Superior temporal gyrus (tissue), 1 donor: ENCODE measurements at regions not wholly inside any gene's neighbourhood (a gene's known extent, or its start where the extent isn't known, plus 50 kb on each side); places are given as distances from the start of the nearest gene placed in this dataset.

Source experiments
- DNase-seq: peaks from one replicate; pipeline ENCODE4 v3.0.0-alpha.2; 2016; ENCODE audit errors: extremely low spot score

DNA sequence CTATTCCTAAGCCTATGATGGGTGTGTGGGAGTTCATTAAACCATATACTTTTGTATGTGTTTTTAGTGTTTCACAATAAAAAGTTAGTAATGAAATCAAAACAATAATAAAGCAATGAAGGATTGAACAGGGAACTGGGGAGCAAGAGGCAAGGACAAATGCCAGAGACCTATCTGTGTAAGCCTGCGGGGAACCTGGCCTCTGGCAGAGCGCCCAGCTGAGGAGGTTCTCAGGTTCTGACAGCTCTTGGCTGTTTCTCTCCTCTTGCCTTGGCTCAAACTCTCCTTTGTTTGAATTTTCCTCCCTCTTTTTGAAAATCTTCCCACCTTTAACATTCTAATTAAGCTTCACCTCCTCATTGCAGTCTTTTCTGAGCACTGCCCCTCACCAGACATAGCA is 200.0 kb upstream of the NCKAP5 start:
- no peak for DNase-seq

DNA sequence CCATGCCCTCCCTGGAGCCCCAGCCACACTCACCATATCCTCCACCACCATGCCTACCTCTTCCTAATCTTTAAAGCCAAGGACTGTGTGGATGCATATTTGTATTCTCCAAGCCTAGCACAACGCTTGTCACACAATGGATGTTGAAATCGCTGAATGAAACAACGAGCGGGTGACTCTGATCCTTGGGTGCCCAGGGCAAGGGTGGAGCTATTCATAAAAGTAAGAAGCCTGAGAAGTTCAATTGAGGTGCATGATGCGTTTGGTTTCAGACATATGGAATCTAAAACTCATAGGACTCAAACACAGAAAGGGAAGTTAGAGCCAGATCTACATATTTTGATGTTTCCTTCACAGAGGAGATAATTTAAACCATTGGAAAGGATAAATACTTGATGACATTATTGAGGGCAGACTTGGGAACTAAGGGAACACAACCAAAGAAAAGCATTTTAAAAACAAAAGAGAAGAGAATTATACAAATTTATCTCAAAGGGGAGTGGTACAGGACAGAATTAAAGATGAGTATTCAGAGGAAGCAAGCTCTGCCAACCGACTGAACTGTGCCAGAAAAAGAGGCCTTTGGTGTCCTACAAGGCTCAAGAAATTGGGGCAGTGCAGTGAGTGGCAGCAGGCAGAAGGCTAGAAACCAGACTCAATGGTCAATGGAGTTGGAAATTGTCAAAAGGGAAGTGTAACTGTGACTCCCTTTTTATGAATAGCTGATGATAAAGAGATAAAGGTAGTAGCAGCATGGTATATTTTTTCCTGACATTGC is 200.6 kb upstream of the NCKAP5 start:
- no peak for DNase-seq

DNA sequence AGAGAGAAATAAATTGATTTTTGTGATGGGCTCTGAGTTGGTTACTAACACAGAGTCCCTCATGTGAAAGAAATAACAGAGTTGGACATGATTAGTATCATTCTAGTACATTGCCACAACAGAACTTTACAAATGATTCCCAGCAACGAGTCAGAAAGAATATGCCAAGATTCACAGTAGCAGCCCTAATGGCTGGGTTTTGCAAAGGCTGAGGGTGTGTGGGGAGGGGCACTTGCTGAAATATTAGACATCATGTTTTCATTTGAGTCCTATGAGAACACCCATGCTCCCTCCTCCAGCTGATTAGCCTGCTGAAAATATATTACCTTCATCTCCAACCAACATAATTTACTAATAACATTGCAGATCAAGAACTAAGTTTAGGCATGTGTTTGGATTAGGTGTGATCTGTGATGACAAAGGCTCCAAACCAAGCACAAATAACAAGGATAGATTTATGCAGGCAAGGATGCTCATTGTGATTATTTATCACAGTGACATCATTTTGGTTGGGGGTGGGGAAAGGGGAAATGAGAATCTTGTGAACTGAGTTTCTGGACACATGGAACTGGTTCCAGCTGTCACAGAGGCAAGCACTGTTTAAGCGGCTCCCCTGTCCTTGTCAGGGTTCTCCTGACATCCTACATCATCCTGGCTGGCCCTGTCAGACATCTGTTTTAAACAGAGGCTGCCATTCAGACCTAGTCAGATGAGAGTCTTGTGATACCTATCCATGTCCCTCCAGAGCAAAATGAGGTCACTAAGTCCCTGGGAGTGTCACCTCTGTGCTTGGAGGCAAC is 205.8 kb upstream of the NCKAP5 start:
- DNase-seq, result peak; percentile 66

DNA sequence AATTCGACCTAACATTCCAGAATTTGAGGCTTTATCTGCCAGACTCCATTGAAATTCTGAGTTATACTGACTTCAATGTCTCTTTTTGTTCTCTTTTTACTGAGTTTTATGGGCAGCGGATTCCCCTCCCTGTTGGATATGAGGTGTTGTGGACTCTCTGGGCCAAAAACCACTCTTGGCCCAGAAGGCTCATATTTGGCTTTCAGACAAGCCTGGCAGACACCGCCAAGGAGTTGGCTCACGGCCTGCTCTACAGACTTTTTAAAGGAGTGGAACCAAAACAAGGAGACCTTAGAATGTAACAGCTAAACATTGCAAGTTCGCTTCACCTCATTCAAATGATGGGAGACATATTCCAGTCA is 206.4 kb upstream of the NCKAP5 start:
- DNase-seq, result no peak

DNA sequence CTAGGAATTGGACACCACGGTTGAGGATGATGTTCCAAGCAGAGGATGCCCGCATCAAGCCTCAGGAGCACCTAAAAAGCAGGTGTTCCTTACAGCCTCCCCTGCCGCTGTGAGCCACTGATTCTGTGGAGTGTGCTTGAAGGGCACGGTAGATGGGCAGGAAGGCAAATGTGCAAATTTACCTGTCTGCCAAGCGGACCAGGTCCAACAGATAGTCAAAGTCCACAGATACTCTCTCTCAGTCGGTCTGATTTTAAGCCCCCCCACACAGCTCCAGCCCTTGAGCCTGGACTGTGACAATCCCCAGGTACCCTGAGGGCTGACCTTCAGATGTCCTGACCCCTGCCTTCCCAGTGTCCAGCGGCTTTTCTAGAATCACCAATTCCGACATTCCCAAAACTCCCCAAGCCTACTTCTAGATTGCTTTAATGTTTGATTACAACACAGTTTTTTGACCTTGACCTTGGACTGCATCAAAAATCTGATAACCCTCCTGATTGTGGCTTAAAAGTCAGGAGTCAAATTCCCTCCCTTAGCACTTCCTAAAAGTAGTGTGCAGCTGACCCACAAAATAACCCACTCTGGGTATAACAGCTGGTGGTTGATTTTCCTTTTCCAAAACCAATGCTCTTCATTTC is 208.8 kb upstream of the NCKAP5 start:
- DNase-seq, result no peak

DNA sequence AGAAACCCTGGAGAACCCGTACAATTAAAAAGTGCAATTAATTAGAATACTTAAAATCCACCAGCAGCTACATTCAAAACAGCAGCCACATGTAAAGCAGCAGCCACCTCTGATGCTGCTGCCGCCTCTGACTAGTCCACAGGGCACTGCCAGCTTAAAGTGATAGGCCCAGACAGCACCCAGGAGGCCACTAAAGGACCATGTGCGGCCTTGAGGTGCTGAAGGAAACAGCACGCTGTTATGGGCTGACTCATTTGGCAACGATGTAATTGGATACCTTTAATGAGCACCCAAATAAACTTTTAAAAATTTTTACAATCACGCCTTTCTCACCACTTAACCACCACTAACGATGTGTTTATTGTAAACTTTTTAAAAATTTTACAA is 209.3 kb upstream of the NCKAP5 start:
- no peak for DNase-seq

DNA sequence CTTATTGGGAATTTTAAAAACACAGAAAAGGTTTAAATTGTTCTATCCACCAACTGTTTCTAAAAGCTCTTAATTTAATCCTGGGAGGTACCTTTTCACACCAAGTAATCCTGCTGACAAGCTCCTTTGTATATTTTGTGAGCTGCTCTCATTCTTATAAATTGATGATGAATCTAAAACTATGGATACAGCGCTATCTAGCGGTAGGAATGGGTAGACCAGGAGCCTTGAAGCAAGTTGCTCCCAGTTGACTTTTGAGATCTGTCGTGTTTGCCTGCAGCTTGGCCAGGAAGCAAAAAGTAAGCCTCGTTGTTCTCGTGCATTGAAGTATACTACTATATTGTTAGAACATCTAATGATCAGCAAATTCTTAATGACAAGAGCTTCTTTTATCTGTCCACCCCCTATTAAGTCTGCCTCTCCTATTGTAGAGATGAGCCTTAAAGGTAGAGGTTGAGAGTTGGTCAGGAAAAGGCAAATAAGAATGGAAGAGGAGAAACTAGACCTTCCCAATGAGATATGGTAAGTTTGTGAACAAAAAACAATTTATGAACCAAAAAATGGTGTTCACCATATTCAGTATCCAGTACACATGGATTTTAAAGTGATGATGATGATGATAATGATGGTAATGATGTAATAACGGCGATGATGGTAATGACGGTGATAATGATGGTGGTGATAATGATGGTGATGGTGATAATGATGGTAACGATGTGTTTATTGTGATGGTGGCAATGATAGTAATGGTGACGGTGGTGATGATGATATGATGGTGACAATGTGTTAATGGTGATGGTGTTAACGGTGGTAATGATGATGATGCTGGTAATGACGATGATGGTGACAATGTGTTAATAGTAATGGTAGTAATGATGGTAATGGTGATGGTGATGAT is 212.1 kb upstream of the NCKAP5 start:
- peak; percentile 96 for DNase-seq

DNA sequence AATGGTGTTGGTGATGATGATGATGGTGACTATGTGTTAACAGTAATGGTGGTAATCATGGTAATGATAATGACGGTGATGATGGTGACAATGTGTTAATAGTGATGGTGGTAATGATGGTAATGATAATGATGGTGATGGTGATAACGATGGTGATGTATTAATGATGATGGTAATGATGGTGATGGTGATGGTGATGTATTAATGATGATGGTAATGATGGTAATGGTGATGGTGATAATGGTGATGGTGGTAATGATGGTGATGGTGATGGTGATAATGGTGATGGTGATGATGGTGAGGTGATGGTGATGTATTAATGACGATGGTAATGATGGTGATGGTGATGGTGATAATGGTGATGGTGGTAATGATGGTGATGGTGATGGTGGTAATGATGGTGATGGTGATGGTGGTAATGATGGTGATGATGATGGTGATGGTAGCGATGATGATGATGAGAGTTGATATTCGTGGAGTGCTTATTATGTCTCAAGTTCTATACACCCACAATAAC is 212.8 kb upstream of the NCKAP5 start:
- no peak for DNase-seq

DNA sequence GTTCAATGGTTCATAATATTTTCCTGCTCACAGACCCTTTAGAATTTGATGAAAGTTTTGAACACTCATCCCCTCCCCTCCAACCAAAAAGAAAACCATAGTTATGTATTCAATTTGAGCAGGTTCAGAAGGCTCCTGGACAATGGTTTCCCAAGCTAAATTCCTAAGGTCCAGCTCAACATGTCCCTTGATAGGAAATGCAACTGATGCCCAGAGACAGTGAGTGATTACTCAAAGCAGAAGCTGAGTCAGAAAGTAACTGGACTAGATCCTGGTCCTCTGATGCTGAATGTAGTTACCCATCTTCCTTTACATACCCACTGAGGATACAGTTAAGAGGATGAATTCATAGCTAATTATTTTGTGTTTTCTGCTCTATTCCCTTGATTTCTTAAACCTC is 218.9 kb upstream of the NCKAP5 start:
- no peak for DNase-seq

DNA sequence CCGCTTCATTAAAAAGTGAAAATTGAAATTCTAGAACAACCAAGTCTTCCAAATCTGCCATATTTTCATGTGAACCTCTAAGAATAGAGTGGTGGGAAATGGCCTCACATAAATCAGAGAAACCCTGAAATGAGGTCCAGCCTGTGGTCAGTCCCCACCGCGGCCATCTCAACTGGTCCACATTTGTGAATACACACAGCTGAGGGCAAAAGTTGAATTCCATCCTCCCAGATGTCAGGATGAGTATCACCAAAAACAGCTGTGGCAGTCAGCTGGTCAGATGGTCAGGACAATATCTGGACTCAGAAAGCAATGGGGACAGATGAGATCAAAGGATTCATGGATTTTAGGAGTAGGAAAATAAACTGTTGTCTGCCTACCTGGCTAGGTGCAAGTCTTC is 219.4 kb upstream of the NCKAP5 start:
- DNase-seq, result no peak

DNA sequence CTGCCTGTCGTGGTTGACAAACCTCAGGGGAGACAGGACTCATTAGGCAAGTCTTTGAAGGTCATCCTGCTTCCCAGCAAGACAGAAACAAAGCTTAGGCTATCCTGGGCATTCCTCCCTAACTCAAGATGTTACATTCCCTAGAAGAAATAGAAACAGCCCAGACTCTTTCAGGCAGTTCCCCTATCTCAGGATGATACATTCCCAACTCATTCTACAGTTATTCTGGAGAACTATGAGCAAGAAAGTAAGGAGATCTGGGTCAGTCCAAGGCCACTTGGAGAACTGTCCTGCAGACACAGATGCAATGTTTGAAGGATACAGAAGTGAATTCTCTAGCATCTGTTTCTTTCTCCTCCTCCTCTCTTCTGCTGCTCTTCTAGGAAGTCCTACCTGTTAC is 220.1 kb upstream of the NCKAP5 start:
- no peak for DNase-seq

DNA sequence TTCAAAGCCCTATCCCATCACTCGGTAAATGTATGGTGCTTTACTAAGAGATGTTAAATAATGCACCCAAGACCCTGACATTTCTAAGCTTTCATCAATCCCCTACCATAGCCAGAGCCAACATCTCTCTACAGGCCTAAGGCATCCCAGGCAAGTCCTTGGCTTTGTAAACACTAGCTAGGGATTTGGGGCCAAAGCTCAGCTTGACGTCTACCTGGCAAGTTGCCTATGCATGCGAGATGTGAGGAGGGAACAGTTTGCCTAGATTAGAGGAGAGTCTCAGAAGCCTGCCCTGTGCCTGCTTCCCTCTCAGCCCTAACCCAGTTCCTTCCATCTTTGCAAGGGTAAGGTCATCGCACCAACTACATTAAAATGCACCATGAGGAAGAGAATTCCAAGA is 221.5 kb upstream of the NCKAP5 start:
- no peak for DNase-seq

DNA sequence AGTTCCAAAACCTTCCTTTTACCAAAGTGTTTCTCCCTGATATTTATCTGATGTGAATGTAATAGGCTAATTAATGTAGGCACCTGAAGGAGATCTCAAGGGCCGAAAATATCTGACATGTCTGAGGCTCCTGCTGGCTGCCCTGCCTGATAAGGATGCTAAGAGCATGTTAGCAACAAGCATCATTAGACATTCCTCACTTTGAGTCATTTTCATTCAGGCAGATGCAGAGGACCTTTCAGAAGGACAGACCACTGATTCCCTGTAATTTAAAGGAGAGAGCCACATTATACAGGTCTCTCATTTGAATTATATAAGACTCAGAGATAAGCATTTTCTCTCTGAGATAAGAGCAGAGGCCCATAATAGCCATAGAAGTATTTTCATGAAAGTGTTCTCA is 222.4 kb upstream of the NCKAP5 start:
- DNase-seq, result no peak

DNA sequence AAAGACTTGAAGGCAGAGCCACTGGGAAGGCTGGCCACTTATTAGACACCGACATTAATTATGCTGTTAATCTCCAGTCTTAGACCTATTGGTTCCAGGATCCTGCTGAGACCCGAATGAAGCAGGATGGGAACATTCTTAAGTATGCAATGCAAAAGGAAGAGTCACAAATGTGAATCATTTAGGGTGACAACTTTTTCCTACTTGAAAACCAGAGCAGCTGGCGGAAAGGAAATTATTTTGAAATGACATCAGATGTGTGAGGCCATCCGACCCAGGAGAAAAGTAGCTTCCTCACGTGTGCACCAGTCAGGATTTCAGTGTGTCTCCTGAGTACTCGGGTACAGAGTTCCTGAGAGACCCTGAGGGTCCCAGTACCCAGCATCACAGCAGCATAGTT is 222.9 kb upstream of the NCKAP5 start:
- no peak for DNase-seq

DNA sequence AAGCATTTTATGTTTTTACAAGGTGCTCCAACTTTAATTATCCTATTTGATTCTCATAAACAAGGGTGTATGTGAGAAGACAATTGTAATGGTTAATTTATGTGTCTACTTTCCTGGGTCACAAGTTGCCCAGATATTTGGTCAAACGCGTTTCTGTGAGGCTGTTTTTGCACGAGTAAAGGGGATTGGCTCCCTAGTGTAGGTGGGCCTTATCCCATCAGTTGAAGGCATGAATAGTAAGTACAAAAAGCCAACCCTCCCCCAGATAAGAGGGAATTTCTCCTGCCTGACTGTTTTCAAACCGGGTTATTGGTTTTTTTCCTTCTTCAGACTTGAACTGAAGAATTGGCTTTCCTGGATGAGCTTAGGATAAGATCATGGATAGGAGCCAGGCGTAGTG is 224.0 kb upstream of the NCKAP5 start:
- DNase-seq, result no peak

DNA sequence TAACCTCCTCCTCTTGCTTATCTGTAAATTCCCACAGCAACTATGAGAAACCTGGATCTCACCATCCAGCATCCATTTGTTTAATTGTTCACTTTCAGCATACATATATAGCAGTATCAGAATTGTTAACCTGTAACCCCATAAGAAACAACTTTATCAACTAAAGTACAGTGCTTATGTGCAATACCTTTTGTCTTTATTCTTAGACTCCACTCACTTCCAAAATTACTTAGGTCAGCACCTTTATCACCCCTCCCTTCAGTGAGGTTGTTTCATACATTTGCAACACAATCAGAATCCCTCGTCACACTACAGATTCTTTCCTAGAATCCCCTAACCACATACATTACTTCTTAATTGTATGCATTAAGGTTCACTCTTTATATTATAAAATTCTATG is 225.9 kb upstream of the NCKAP5 start:
- no peak for DNase-seq

DNA sequence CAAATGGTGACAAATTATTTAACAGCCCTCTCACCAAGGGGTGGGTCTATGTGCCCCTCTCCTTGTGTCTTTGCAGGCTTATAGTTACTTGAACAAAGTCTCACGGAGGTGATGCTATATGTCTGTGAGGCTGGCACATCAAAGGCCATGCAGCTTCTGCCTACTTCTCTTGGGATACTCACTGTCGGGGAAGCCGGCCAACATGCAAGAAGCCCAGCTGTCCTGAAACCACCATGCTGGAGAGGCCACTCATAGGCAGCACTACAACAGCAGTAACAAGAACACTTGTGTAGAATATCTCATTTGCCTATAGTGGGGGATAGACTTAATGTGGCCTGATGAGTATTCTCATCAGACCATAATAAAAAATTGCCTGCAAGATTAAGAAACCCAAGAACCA is 233.7 kb upstream of the NCKAP5 start:
- no peak for DNase-seq

DNA sequence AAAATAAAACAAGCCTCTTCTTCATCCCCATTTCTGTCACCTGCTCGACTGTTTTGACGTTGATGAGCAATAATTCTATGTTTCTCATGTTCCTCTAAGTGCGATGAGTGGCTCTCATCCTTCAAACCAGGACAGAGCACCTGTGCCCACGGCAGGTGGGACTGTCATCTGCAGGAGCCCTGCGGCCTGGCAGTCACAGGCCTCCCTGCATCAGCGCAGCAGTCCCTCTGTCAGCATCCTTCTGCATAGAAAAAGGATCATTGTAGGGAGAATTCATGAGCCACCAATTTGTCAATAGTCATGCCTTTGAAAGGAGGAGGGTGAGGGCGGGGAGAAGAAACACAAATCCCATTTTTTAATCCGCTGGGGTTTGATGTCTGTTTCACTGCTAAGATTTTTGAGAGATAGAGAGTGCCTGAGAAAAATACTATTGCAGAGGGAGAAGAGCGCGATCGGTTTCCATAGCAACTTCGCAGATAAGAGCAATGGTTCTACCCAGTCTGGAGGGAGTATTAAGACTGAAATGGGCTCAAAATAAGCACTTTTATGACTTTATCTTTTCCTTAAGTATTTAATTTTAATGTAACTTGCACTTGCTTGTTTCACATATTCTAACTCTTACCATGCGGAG is 234.3 kb upstream of the NCKAP5 start:
- DNase-seq, result no peak

DNA sequence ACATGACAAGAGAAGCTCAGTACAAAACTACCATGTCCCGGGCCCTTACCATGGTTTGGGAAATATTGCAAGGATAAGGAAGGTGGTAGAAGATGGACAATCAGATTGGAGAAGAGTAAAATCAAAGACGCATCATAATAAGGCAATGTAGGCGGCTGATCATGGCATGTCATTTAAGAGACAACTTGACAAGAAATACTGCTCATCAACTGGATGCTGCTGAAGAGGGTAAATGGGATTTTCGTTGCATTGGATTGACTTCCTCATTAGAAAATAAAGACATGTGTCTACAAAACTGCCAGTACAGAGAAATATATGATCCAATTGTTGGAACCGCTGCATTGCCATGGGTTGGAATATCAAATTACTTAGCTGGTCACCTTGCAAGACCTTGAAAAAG is 238.3 kb upstream of the NCKAP5 start:
- DNase-seq, result no peak

DNA sequence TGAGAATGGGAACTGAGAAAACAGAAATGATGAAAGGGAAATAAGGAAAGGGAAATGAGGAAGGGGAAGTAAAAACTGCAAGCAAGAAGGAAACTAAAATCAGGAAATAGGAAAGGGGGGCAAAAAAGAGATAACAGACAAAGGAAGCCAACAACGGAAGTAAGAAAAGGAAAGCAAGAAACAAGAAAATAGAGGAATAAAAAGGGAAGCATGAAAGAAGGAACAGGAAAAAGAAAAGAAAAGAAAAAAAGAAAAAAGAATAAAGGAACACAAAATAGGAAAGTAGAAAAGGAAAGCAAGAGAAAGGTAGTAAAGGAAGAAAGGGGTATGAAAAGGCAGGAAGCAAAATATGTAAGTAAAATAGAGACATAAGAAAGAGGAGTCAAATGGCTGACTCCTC is 241.2 kb upstream of the NCKAP5 start:
- DNase-seq, result no peak

DNA sequence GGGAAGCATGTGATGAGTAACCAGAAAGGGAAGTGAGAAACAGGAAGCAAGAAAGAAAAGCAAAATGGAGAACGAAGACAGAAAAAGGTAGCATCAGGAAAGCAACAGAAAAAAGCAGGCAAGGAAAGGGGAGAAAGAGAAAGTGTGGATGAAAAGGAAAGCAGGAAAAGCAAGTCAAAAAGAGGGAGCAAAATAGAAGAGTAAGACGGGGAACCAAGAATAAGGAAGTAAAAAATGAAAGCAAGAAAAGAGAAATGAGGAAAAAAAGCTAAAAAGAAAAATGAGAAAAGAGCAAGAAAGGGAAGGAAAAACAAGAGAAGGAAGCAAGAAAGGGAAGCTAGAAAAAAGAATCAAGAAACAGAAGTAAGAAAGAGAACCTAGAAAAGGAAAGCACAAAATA is 242.3 kb upstream of the NCKAP5 start:
- DNase-seq, result no peak
